ENCODE measurements at regions not wholly inside any gene's neighbourhood (a gene's known extent, or its start where the extent isn't known, plus 50 kb on each side); places are given as distances from the start of the nearest gene placed in this dataset.

- no peak for DNase-seq
- in situ Hi-C loops (cut with MboI; ENCODE audit: low pct_unique_long_range_greater_than_20kb, low sequenced_read_pairs), result no loop called here
Observed at GRCh38 chr22:23522623-23523251, 57.4 kb downstream of the IGLL1 start.

GRCh38 chr22:23521441-23522113, 58.5 kb downstream of the IGLL1 start:
- DNase-seq, result peak; percentile 94
- in situ Hi-C loops (cut with MboI; ENCODE audit: low pct_unique_long_range_greater_than_20kb, low sequenced_read_pairs), result no loop called here

- peak; percentile 44 for DNase-seq
- in situ Hi-C loops (cut with MboI; ENCODE audit: low pct_unique_long_range_greater_than_20kb, low sequenced_read_pairs), result no loop called here
Observed at GRCh38 chr22:23520863-23521440, 59.1 kb downstream of the IGLL1 start.

- no peak for DNase-seq
- in situ Hi-C loops (cut with MboI; ENCODE audit: low pct_unique_long_range_greater_than_20kb, low sequenced_read_pairs), result no loop called here
Observed at GRCh38 chr22:23519442-23520157, 60.5 kb downstream of the IGLL1 start.

GRCh38 chr22:23518376-23519187, 61.5 kb downstream of the IGLL1 start:
- in situ Hi-C loops (cut with MboI; ENCODE audit: low pct_unique_long_range_greater_than_20kb, low sequenced_read_pairs), result no loop called here
- DNase-seq, result no peak

GRCh38 chr22:23517804-23518375, 62.2 kb downstream of the IGLL1 start:
- in situ Hi-C loops (cut with MboI; ENCODE audit: low pct_unique_long_range_greater_than_20kb, low sequenced_read_pairs), result no loop called here
- DNase-seq, result no peak

GRCh38 chr22:23516304-23516703, 63.8 kb downstream of the IGLL1 start:
- DNase-seq, result no peak
- in situ Hi-C loops (cut with MboI; ENCODE audit: low pct_unique_long_range_greater_than_20kb, low sequenced_read_pairs), result no loop called here

- in situ Hi-C loops (cut with MboI; ENCODE audit: low pct_unique_long_range_greater_than_20kb, low sequenced_read_pairs), result no loop called here
- DNase-seq, result no peak
Observed at GRCh38 chr22:23514322-23515038, 65.6 kb downstream of the IGLL1 start.

GRCh38 chr22:23513705-23514104, 66.4 kb downstream of the IGLL1 start:
- in situ Hi-C loops (cut with MboI; ENCODE audit: low pct_unique_long_range_greater_than_20kb, low sequenced_read_pairs), result no loop called here
- DNase-seq, result no peak

GRCh38 chr22:23513133-23513532, 67.0 kb downstream of the IGLL1 start:
- no peak for DNase-seq
- in situ Hi-C loops (cut with MboI; ENCODE audit: low pct_unique_long_range_greater_than_20kb, low sequenced_read_pairs), result no loop called here

- in situ Hi-C loops (cut with MboI; ENCODE audit: low pct_unique_long_range_greater_than_20kb, low sequenced_read_pairs), result no loop called here
Observed at GRCh38 chr22:23512721-23513120, 67.4 kb downstream of the IGLL1 start.

GRCh38 chr22:23512348-23512705, 67.8 kb downstream of the IGLL1 start:
- in situ Hi-C loops (cut with MboI; ENCODE audit: low pct_unique_long_range_greater_than_20kb, low sequenced_read_pairs), result no loop called here
- no peak for DNase-seq

More at GRCh38 chr22:23512721-23513120, 67.4 kb downstream of the IGLL1 start:
- no peak for DNase-seq

- in situ Hi-C loops (cut with MboI; ENCODE audit: low pct_unique_long_range_greater_than_20kb, low sequenced_read_pairs), result no loop called here
Observed at GRCh38 chr22:23511627-23512347, 68.3 kb downstream of the IGLL1 start.

GRCh38 chr22:23509571-23510302, 70.4 kb downstream of the IGLL1 start:
- no peak for DNase-seq
- in situ Hi-C loops (cut with MboI; ENCODE audit: low pct_unique_long_range_greater_than_20kb, low sequenced_read_pairs), result no loop called here

More at GRCh38 chr22:23511627-23512347, 68.3 kb downstream of the IGLL1 start:
- DNase-seq, result no peak

GRCh38 chr22:23504516-23504915, 75.6 kb downstream of the IGLL1 start:
- no peak for DNase-seq
- in situ Hi-C loops (cut with MboI; ENCODE audit: low pct_unique_long_range_greater_than_20kb, low sequenced_read_pairs), result no loop called here

- in situ Hi-C loops (cut with MboI; ENCODE audit: low pct_unique_long_range_greater_than_20kb, low sequenced_read_pairs), result no loop called here
- no peak for DNase-seq
Observed at GRCh38 chr22:23503736-23504440, 76.2 kb downstream of the IGLL1 start.

GRCh38 chr22:23503142-23503541, 76.9 kb downstream of the IGLL1 start:
- in situ Hi-C loops (cut with MboI; ENCODE audit: low pct_unique_long_range_greater_than_20kb, low sequenced_read_pairs), result no loop called here
- DNase-seq, result no peak

Data from KBM-7 (cell line).